Non-pigmented ciliary epithelial cell (primary cell): ENCODE measurements at regions not wholly inside any gene's neighbourhood (a gene's known extent, or its start where the extent isn't known, plus 50 kb on each side); places are given as distances from the start of the nearest gene placed in this dataset.

ENCODE experiments used
- DNase-seq: peaks from one replicate; pipeline ENCODE4 v3.0.0-alpha.2; 2010; ENCODE audit warnings: low read depth

GRCh38 chr13:31853643-31854326 is 114.5 kb downstream of the RXFP2 start:
- no peak for DNase-seq

- no peak for DNase-seq
Observed at GRCh38 chr13:31859571-31859970, 120.2 kb downstream of the RXFP2 start.

DNA sequence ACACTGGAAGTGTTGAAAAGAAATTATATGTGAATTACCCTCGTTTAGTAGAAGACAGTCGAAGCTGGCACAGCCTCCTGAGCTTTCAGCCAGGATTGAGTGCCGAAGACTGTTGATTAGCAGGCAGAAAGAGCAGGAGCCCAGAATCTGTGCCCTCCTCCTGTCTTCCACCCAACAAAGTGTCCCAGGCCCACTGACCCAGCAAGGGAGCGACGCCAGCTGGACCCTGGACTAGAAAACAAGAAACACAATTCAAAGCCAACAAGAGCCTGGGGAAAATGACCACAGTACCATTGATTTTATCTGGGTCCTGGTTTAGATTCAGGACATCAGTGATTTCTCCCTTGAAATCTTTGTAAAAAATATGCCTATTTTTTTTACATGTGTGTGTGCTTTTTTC is 120.7 kb downstream of the RXFP2 start:
- DNase-seq = no peak

GRCh38 chr13:31862828-31863227 is 123.5 kb downstream of the RXFP2 start:
- no peak for DNase-seq

- DNase-seq = no peak
Observed at GRCh38 chr13:31864307-31864706, 125.0 kb downstream of the RXFP2 start.

GRCh38 chr13:31866099-31866498 is 126.8 kb downstream of the RXFP2 start:
- no peak for DNase-seq

DNA sequence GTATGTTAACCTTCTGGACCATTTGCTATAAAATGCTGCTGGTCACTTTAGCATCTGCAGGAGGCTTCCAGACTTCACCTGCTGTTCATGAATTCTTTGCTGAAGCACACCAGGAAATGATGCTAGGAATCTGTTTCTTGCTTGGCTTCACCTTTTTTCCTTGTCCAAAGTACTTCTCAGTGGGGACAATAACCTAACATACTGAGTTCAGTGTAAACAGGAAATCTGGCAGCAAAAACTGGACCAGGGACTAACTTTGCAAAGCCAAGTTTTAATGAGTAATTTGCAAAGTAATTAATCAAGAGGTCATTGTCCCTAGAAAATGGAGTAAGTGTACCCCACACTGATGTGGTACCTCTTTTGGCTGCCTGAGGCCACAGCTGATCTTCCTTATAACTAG is 128.4 kb downstream of the RXFP2 start:
- DNase-seq = no peak

DNA sequence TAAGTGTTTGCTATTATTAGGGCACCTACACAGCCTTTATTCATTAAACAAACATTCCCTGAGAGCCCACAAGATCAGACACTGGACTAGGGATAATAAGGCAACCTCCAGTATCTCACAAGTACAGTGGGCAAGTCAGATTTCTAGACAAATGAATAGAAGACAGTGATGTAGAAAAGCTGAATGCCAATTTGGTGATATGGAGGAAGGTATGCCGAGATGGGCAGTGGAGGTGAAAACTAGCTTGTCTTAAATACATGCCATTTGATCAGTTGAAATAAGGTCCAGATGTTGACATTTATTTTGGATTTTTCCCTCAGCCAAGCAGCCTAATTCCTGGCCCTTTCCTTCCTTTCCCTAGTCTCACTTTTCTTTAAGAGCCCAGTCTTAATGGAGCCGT is 130.3 kb downstream of the RXFP2 start:
- no peak for DNase-seq

DNA sequence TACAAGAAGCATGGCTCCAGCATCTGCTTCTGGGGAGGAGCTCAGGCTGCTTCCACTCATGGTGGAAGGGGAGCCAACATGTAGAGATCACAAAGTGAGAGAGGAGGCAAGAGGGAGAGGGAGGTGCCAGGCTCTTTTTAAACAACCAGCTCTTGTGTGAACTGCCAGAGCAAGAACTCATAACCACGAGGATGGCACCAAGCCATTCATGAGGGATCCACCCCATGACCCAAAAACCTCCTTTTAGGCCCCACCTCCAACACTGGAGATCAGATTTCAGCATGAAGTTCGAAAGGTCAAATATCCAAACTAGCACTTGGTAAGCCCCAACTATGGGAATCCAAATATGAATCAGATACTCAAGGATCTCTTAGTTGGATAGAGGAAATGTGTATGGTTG is 131.2 kb downstream of the RXFP2 start:
- no peak for DNase-seq

DNA sequence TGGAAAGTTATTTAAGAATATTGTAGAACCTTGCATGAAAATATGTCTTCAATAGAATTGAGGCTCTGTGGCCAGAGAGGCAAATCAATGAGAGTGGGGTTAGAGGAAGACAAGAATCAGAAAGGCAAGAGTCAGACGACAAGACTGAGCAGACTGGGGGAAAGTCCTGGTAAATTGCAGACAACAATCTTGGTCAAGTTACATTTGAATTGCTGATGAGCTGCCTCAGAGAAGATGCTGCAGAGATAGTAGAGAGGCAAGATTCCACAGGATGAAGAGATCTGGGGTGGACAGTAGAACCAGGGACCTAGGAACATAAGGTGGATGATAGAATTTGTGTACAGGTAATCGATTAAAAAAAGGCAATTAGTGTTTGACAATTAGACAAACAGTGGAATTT is 133.8 kb downstream of the RXFP2 start:
- DNase-seq = no peak

DNA sequence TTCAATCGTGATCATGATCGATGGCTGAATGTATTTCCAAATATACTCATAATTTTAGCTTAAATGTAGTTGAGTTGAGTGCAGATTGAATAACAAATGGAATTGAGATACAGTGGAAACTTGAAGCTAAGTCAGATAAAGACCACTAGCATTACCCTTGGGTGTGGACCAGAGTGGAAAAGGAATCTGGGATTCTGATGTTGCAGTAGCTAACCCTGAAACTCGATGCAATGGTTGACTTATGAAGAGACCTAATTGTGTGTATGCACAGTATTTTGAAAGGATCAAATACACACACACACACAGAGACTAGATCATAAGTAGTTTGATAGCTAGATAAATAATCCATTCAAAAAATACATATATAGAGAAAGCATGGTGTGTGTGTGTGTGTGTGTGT is 135.8 kb downstream of the RXFP2 start:
- no peak for DNase-seq

DNA sequence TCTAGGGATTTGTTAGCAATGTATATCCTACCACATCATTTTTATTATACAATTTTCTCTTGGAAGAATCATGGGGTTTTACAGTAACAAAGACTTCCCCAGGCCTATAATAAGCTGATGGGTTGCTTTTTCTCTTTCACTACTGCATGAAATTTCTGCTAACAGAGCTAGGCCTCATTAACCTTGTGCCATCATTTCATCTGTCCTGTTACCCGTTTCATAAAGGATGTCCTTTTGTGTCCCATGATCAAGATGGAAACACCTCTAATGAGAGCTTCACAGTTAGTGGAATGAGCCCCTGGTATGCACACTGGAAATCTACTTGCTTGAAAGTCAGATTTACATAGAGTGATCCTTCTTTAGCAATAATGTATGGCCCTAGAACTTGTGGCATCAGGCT is 138.7 kb downstream of the RXFP2 start:
- DNase-seq = no peak

- DNase-seq = no peak
Observed at GRCh38 chr13:31878495-31878894, 139.2 kb downstream of the RXFP2 start.

- DNase-seq = no peak
Observed at GRCh38 chr13:31878955-31879354, 139.6 kb downstream of the RXFP2 start.

DNA sequence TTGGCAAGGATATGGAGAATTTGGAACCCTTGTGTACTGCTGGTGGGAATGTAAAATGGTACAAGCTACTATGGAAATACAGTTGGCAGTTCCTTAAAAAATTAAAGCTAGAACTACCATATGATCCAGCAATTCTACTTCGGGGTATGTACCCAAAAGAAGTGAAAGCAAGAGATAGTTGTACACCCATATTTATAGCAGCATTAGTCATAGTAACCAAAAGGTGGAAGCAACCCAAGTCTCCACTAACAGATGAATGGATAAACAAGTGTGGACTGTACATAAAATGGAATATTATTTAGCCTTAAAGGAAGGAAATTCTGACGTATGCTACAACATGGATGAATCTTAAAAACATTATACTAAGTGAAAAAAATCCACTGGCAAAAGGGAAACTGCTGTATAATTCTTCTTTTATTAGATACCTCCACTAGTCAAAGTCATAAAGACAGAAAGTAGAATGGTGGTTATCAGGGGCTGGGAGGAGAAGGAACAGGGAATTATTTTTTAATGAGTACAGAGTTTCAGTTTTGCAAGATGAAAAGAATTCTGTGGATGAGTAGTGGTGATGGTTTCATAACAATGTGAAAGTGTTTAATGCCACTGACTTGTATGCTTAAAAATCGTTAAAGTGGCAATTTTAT is 141.6 kb downstream of the RXFP2 start:
- DNase-seq = no peak

GRCh38 chr13:31881495-31881882 is 142.2 kb downstream of the RXFP2 start:
- DNase-seq = no peak

- DNase-seq = no peak
Observed at GRCh38 chr13:31882794-31883193, 143.5 kb downstream of the RXFP2 start.

DNA sequence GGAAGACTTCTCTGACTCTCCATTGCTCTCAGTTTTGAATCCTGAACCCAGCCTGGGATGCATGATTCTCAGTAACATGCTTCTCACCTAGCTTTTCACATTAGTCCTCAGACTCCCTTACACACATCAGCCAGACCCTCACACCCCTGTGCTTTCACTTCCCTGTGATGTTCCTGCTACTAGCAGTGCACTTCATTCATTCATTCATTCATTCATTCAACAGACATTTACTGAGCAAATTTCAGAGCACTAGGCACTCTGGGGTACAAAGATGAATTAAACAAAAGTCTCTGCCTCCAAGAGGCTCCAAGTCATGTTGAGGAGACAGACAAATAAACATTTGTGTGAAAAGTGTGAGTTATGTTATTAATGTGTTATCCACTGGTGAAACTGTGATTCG is 145.2 kb downstream of the RXFP2 start:
- no peak for DNase-seq

DNA sequence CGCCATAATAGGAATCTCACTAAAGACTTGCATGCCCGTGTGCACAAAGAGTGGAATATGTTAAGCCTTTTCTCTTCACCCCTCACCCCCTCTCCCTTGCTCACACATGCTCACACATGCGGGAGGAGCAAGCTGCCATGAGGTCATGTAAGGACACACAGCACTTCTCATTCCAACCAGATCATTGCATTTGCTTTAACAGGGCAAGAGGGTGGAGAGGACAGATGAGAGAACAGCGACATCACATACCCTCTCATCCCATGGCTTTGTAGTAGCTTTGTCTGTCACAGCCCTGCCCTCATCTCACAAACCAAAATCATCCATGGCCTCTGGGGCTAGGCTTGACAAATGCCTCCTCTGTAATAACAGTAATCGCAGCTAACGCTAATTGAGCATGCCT is 145.6 kb upstream of the FRY start:
- no peak for DNase-seq

DNA sequence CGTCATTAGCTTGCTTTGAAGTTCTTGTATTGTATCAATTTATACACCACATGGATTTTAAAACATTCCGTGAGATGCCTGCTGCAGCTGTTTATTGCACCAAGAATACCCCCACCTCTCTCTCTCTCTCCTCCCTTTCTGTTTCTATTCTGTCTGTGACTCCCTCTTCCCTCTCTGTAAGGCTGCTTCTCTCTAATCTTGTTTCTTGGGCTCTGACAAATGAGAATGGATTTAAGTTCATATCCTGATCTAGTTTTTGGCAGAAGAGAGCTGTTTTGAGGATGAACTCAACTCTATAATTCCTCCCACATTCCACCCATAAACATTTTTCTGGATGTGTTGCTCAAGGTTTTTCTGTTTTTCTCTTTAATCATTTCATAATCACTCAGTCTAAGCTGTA is 144.3 kb upstream of the FRY start:
- DNase-seq = peak; percentile 23

DNA sequence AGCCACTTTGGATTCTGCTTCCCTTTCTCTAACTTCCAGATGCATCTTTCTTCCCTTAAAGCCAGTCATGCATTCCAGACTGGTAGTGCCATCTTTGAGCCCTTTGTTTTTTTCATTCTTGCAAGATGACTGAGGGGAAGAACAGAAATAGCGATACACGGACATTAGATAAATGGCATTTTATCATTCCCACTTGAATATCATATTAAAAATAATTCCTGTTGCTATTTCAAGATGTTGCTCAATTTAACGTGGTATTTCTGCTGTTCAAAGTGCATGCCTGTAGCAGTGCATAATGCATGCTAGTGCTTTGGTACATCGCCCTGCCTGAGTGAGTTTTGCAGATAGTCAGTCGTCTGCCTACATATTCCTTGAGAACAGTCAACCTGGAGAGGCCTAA is 140.6 kb upstream of the FRY start:
- DNase-seq = no peak

GRCh38 chr13:31891472-31891871 is 140.1 kb upstream of the FRY start:
- no peak for DNase-seq

DNA sequence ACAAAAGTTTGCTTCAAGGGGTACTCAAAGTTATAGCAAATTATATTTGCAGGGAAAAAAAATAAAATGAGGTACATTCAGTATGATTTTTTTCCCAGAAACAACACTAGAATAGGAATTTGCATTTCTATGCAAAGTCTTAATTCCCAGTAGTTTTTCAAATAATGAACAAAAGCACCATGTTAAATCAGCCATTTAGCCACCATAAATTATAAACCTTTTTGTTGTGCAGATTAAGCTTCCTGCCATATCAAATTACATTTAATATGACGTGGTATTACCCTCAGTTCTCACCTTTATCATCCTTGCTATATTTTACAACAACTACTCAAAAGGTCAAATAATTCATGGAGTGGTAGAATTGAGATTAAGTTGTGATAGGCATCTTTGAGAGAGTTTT is 136.6 kb upstream of the FRY start:
- DNase-seq = no peak

DNA sequence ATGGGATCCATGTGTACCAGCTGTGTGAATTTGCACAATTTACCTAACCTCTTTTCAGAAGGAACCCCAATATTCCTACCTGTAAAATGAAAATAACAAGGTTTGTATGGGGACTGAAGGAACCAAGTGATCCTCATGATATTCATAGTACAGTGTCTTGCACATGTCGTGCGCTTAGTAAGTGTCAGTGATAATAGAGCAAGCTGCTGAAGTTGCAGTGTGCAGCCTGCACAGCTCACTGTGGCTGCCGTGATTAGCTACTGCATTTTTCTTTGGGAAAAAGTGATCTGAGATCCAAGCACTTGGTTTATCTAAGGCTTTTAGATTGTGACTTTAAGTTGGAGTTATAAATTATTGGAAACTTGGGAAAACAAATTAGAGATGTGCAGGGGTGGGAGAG is 135.9 kb upstream of the FRY start:
- DNase-seq = no peak
